Testis (tissue), 2 donors: ENCODE measurements at regions not wholly inside any gene's neighbourhood (a gene's known extent, or its start where the extent isn't known, plus 50 kb on each side); places are given as distances from the start of the nearest gene placed in this dataset.
"Not testable (repeated sequence)": the region's sequence is repeated elsewhere in the genome, so short reads cannot be mapped to it uniquely, and the experiment has no call there.

Experiments
- CTCF ChIP-seq, 3 experiments: fragments of 450-650 bp in 2 of 3; fragments of 200-600 bp in 1 of 3; sonication (generic) in 1 of 3; IDR thresholded peaks; one replicate each; pipeline ENCODE4 v1.5.1; 2016 to 2019; ENCODE audit warnings: antibody characterized with exemption in 3 of 3, mild to moderate bottlenecking in 2 of 3, moderate library complexity in 1 of 3
- POLR2A ChIP-seq: fragments of 450-650 bp; IDR thresholded peaks from one replicate; pipeline ENCODE4 v1.6.1; 2017; ENCODE audit warnings: antibody characterized with exemption, mild to moderate bottlenecking, moderate library complexity

DNA sequence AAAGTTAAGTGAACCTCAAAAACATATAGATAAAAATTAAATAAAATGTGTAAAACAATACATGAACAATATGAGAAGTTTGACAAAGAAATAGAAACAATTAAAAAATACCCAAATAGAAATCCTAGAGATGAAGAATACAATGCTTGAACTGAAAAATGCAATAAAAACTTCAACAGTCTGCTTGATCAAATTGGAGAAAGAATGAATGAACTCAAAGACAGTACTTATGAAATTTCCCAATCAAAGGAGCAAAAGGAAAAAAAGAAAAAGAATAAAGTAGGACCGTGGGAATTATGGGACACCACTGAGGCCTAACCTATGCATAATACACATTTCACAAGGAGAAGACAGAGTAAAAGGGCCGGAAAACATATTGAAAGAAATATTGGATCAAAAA, 144.3 kb downstream of the ZNF37A start:
- TF ChIP-seq CTCF (IDR thresholded peaks at IDR 0.05); POLR2A: not testable (repeated sequence)
